C4-2B (cell line): ENCODE measurements at regions not wholly inside any gene's neighbourhood (a gene's known extent, or its start where the extent isn't known, plus 50 kb on each side); places are given as distances from the start of the nearest gene placed in this dataset.

ENCODE experiments used
- H3K27ac ChIP-seq: fragments of 450-650 bp; 2 replicates; pipeline ENCODE4 v1.5.1; 2017
- ZFX ChIP-seq: fragments of 450-650 bp; IDR thresholded peaks from 2 replicates; pipeline ENCODE4 v1.6.1; 2017
- TF ChIP-seq, protein P1 (sequence below): fragments of 450-650 bp; conservative IDR thresholded peaks from 2 replicates; pipeline ENCODE4 v1.5.1; 2017; ENCODE audit warnings: mild to moderate bottlenecking

DNA sequence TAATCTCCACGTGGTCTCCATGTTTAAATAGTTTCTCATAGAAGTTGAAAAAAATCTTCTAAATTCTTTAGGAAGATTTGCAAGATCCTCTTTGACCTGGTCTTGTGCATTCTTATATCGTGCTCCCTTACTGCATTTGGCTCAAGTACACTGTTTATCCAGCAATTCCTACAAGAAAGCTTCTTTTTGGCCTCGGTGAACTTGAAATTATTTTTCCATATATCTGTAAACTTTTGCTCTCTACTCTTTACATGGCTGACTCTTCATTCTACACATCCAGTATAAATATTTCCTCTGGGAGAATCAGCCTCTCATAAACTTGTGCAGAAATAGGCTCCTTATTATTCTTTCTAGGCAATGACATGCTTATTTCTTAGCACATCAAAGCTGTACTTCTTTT lies 1457.9 kb upstream of the PRR20A start:
- H3K27ac ChIP-seq: no peak overlapping the region
- TF ChIP-seq, protein P1, sequence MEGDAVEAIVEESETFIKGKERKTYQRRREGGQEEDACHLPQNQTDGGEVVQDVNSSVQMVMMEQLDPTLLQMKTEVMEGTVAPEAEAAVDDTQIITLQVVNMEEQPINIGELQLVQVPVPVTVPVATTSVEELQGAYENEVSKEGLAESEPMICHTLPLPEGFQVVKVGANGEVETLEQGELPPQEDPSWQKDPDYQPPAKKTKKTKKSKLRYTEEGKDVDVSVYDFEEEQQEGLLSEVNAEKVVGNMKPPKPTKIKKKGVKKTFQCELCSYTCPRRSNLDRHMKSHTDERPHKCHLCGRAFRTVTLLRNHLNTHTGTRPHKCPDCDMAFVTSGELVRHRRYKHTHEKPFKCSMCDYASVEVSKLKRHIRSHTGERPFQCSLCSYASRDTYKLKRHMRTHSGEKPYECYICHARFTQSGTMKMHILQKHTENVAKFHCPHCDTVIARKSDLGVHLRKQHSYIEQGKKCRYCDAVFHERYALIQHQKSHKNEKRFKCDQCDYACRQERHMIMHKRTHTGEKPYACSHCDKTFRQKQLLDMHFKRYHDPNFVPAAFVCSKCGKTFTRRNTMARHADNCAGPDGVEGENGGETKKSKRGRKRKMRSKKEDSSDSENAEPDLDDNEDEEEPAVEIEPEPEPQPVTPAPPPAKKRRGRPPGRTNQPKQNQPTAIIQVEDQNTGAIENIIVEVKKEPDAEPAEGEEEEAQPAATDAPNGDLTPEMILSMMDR: no peak
- no peak for TF ChIP-seq ZFX

DNA sequence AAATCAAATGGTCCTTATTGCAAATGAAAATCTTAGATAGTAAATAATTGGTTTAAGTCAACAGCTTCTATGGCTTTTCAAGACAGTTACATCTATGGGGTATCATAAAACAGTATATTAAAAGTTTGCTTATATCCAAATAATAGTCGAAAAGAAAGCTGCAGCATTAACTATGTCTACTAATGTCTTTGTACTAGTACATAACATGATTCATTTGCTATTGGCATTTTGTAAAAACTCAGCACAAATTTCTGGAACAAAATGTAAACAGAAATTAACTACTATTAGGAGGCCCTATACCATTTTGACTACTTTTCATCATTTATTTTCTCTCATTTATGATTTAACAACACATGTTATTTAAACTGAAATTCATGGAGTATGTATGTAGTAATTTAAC lies 1435.2 kb upstream of the PRR20A start:
- H3K27ac ChIP-seq: no peak overlapping the region
- no peak for TF ChIP-seq ZFX
- TF ChIP-seq, protein P1: no peak

- no peak for TF ChIP-seq ZFX
- TF ChIP-seq, protein P1: no peak
- H3K27ac ChIP-seq: no peak overlapping the region
Observed at GRCh38 chr13:55705971-55706370, 1434.7 kb upstream of the PRR20A start.

DNA sequence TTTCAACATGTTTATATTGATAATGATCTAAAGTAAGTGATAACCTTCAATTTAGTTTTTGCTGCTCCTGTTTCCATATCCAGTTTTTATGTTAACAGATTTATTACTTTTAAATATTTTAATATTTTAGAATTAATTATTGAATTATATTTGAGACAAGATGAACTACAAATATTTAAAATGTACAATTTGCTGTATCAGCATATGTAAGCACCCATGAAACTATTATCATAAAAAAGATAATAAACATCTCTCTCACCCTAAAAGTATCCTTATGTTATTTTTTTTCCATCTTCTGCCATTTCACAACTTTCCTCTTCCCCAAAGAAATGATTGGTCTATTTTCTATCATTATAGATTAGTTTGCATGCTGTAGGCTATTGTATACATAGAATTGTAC lies 1426.6 kb upstream of the PRR20A start:
- H3K27ac ChIP-seq: no peak overlapping the region
- no peak for TF ChIP-seq ZFX
- TF ChIP-seq, protein P1: no peak

DNA sequence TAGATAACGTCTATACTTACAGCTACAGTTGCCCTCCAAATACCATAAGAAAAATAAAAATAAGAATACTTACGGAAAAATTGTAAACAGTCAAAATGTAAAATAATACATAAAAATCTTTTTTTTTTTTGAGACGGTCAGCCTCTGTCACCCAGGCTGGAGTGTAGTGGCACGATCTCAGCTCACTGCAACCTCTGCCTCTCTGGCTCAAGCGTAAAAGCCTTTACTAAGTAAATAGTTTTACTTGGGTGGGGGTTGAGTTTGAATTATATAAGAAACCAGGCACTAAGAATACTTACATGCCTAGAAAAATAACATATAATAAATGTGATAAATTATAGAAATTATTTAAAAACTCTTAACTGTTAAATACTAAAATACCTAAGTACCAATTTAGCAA lies 1413.0 kb upstream of the PRR20A start:
- no peak for TF ChIP-seq ZFX
- TF ChIP-seq, protein P1: no peak

DNA sequence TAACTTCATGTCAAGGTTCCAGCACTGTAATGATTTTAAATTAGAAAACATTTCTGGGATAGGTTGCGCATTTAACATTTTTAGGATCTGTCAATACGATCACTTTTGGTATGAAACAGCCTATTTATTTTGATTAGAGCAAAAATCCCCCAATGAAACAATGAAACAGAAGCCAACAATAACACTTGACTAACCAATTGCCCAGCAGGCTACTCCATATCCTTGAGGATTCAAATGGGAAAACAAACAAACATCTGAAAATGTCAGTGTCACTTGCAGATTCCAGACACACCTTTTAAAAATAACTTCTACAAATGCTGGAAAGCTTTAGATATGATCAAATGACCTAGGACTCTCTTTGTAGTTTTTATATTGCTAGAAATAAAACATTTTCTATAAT lies 1412.5 kb upstream of the PRR20A start:
- H3K27ac ChIP-seq: no peak overlapping the region
- no peak for TF ChIP-seq ZFX
- TF ChIP-seq, protein P1: no peak

More for the DNA sequence above, 1413.0 kb upstream of the PRR20A start:
- H3K27ac ChIP-seq: no peak overlapping the region

DNA sequence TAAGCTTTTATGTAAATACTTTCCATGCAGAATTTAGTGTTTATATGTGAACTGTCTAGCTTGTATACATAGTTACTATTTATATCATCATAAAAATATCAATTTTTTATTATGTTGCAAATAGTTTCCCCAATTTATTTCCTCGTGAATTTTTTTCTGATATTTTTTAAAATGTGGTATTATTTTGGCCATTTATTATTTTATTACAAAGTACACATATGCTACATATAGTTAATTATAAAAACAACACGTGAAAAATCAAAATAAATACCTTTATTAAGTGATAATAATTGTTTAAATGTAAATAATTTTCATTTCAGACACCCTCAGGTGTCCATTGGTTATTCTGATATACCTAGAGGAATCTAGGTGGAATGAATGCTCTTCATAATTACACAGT lies 1394.9 kb upstream of the PRR20A start:
- no peak overlapping the region for H3K27ac ChIP-seq
- TF ChIP-seq, protein P1: no peak
- no peak for TF ChIP-seq ZFX
